ENCODE measurements at regions not wholly inside any gene's neighbourhood (a gene's known extent, or its start where the extent isn't known, plus 50 kb on each side); places are given as distances from the start of the nearest gene placed in this dataset.

DNA sequence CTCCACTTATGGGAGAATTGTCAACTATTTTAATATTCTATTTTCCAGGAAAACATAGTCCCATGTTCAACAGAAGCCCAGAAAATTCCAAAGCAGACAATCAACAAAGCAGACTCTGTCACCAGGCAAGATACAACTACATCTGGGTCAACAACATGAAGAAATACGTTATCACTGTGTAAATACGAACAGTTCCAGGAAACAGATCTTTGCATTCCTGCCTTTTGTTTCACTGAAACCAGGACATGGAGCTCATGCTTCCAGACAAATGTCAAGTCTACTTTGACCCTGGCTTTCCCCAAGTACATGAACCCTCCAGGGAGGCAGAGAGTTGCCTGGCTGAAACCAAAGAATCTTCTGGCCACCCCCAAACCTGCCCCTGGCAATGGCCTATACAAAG, 106.7 kb downstream of the SETD4 start:
- no peak overlapping the region for H3K4me3 ChIP-seq (replicated peaks; ENCODE audit: insufficient read depth, low read length)
- TF ChIP-seq SPI1 (IDR thresholded peaks at IDR 0.05; ENCODE audit: borderline replicate concordance, low read depth): no peak
- TF ChIP-seq, protein P1, sequence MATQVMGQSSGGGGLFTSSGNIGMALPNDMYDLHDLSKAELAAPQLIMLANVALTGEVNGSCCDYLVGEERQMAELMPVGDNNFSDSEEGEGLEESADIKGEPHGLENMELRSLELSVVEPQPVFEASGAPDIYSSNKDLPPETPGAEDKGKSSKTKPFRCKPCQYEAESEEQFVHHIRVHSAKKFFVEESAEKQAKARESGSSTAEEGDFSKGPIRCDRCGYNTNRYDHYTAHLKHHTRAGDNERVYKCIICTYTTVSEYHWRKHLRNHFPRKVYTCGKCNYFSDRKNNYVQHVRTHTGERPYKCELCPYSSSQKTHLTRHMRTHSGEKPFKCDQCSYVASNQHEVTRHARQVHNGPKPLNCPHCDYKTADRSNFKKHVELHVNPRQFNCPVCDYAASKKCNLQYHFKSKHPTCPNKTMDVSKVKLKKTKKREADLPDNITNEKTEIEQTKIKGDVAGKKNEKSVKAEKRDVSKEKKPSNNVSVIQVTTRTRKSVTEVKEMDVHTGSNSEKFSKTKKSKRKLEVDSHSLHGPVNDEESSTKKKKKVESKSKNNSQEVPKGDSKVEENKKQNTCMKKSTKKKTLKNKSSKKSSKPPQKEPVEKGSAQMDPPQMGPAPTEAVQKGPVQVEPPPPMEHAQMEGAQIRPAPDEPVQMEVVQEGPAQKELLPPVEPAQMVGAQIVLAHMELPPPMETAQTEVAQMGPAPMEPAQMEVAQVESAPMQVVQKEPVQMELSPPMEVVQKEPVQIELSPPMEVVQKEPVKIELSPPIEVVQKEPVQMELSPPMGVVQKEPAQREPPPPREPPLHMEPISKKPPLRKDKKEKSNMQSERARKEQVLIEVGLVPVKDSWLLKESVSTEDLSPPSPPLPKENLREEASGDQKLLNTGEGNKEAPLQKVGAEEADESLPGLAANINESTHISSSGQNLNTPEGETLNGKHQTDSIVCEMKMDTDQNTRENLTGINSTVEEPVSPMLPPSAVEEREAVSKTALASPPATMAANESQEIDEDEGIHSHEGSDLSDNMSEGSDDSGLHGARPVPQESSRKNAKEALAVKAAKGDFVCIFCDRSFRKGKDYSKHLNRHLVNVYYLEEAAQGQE (IDR thresholded peaks at IDR 0.05; ENCODE audit: insufficient replicate concordance, low read depth): no peak
- TF ChIP-seq, protein P2, sequence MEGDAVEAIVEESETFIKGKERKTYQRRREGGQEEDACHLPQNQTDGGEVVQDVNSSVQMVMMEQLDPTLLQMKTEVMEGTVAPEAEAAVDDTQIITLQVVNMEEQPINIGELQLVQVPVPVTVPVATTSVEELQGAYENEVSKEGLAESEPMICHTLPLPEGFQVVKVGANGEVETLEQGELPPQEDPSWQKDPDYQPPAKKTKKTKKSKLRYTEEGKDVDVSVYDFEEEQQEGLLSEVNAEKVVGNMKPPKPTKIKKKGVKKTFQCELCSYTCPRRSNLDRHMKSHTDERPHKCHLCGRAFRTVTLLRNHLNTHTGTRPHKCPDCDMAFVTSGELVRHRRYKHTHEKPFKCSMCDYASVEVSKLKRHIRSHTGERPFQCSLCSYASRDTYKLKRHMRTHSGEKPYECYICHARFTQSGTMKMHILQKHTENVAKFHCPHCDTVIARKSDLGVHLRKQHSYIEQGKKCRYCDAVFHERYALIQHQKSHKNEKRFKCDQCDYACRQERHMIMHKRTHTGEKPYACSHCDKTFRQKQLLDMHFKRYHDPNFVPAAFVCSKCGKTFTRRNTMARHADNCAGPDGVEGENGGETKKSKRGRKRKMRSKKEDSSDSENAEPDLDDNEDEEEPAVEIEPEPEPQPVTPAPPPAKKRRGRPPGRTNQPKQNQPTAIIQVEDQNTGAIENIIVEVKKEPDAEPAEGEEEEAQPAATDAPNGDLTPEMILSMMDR (IDR thresholded peaks at IDR 0.05; ENCODE audit: insufficient read depth, low read length): no peak
- TF ChIP-seq GABPA (IDR thresholded peaks at IDR 0.05; ENCODE audit: low read depth): no peak
- TF ChIP-seq POLR2AphosphoS5 (IDR thresholded peaks at IDR 0.05; ENCODE audit: low read depth): no peak
- DNase-seq (ENCODE audit: low read depth in 1 of 2, low spot score in 1 of 2): no peak

DNA sequence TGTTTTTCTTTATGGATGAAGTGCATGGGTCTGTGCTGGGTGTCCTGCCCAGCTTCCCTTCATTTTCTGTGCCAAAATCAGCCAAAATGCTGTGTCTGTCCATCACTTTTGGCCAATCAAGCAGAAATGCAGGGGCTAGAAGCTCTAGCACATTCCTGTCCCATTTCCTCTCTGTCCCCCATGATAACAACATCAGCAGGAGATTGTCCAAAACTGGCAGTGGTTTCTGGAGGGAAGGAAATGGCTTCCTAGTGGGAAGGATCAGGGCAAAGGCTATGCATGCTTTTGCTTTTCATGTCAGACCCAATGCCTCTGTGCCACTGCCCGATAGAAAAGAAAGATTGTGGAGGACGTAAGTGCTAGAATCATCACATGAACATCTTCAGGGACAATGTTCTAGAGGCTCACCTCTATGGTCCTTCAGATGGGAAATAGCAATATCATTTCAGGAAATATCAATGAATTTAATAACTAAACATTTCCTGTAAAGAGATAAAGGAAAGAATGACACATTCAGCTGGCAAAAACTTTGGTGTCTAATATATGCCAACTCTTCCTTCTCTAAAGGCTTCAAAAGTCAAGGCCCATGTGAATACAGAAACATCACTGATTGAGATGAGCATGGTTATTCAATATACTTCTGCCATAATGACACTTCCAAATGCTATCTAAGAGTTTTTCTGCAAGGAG, 107.5 kb downstream of the SETD4 start:
- Histone ChIP-seq H3K27me3 (ENCODE audit: insufficient read depth, poor library complexity, severe bottlenecking) (no peaks in the 10 kb centered on the region), H3K4me3 (replicated peaks; ENCODE audit: insufficient read depth, low read length) (no peak overlapping the region), H3K27ac (replicated peaks) (no peak overlapping the region)
- TF ChIP-seq SPI1 (IDR thresholded peaks at IDR 0.05; ENCODE audit: borderline replicate concordance, low read depth): no peak
- no peak for TF ChIP-seq POLR2AphosphoS5 (IDR thresholded peaks at IDR 0.05; ENCODE audit: low read depth)
- TF ChIP-seq, protein P1 (IDR thresholded peaks at IDR 0.05; ENCODE audit: insufficient replicate concordance, low read depth): no peak
- TF ChIP-seq, protein P2 (IDR thresholded peaks at IDR 0.05; ENCODE audit: insufficient read depth, low read length): no peak
- no peak for TF ChIP-seq GABPA (IDR thresholded peaks at IDR 0.05; ENCODE audit: low read depth)
- no peak for DNase-seq (ENCODE audit: low read depth in 1 of 2, low spot score in 1 of 2)

More for the DNA sequence above, 106.7 kb downstream of the SETD4 start:
- Histone ChIP-seq H3K27ac (replicated peaks) (no peak overlapping the region), H3K27me3 (ENCODE audit: insufficient read depth, poor library complexity, severe bottlenecking) (no peaks in the 10 kb centered on the region)

DNA sequence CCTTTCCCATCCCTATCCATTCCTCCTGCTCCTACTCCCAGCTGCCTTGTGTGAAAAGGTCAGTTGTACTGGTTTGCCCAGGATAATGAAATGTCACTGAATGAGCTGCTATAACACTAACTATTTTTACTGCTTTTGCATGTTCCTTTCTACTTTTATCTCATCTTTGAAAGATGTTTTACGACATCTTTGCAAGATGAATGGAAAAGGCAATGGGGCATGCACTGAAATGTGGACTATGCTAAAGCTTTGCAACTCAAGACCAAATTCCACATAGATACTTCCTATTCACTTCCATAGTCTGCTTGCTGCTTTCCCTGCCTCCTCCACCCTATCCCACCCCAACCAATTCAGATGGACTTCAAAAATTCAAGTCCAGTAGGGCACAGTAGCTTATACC, 111.3 kb downstream of the SETD4 start:
- TF ChIP-seq, protein P1 (IDR thresholded peaks at IDR 0.05; ENCODE audit: insufficient replicate concordance, low read depth): no peak
- no peak for TF ChIP-seq GABPA (IDR thresholded peaks at IDR 0.05; ENCODE audit: low read depth)
- TF ChIP-seq POLR2AphosphoS5 (IDR thresholded peaks at IDR 0.05; ENCODE audit: low read depth): no peak
- Histone ChIP-seq H3K4me3 (replicated peaks; ENCODE audit: insufficient read depth, low read length) (no peak overlapping the region), H3K27me3 (ENCODE audit: insufficient read depth, poor library complexity, severe bottlenecking) (no peaks in the 10 kb centered on the region), H3K27ac (replicated peaks) (no peak overlapping the region)
- DNase-seq (ENCODE audit: low read depth in 1 of 2, low spot score in 1 of 2): no peak

Measured in HL-60 (cell line).